Stimulated activated CD8-positive, alpha-beta memory T cell treated with anti-CD3 and anti-CD28 coated beads, Interleukin-2, amount 100 ng/mL, for 48 hours (primary cell): ENCODE measurements at regions not wholly inside any gene's neighbourhood (a gene's known extent, or its start where the extent isn't known, plus 50 kb on each side); places are given as distances from the start of the nearest gene placed in this dataset.
"Not testable (repeated sequence)": the region's sequence is repeated elsewhere in the genome, so short reads cannot be mapped to it uniquely, and the experiment has no call there.

ENCODE experiments used
- DNase-seq, 2 donors: peaks; one replicate each; pipeline ENCODE4 v3.0.0-alpha.2; 2020; ENCODE audit warnings: low read depth in 2 of 2

GRCh38 chr7:67619175-67619574 is 622.5 kb downstream of the TYW1 start:
- no peak for DNase-seq

- DNase-seq = no peak
Measured at GRCh38 chr7:67620216-67620933, 623.7 kb downstream of the TYW1 start.

GRCh38 chr7:67621704-67622103 is 625.1 kb downstream of the TYW1 start:
- no peak for DNase-seq

- peak in 1 of 2 donors; percentile 16 for DNase-seq
Measured at GRCh38 chr7:67625257-67625737, 628.7 kb downstream of the TYW1 start.

GRCh38 chr7:67631476-67631875 is 634.8 kb downstream of the TYW1 start:
- DNase-seq = no peak

GRCh38 chr7:67635271-67635670 is 638.6 kb downstream of the TYW1 start:
- no peak for DNase-seq

- DNase-seq = no peak
Measured at GRCh38 chr7:67636348-67637022, 639.9 kb downstream of the TYW1 start.

GRCh38 chr7:67637023-67637358 is 640.4 kb downstream of the TYW1 start:
- no peak for DNase-seq

GRCh38 chr7:67642542-67642941 is 645.9 kb downstream of the TYW1 start:
- not testable (repeated sequence) for DNase-seq

GRCh38 chr7:67644151-67644550 is 647.5 kb downstream of the TYW1 start:
- no peak for DNase-seq

GRCh38 chr7:67652937-67653336 is 656.3 kb downstream of the TYW1 start:
- DNase-seq = no peak

- no peak for DNase-seq
Measured at GRCh38 chr7:67653856-67654454, 657.3 kb downstream of the TYW1 start.

GRCh38 chr7:67654642-67655041 is 658.0 kb downstream of the TYW1 start:
- DNase-seq = no peak

GRCh38 chr7:67655168-67655567 is 658.5 kb downstream of the TYW1 start:
- DNase-seq = no peak

GRCh38 chr7:67659091-67659490 is 662.5 kb downstream of the TYW1 start:
- DNase-seq = no peak

GRCh38 chr7:67662804-67663203 is 666.2 kb downstream of the TYW1 start:
- DNase-seq = no peak

GRCh38 chr7:67663644-67664043 is 667.0 kb downstream of the TYW1 start:
- no peak for DNase-seq

- DNase-seq = not testable (repeated sequence)
Measured at GRCh38 chr7:67666359-67666758, 669.7 kb downstream of the TYW1 start.

- DNase-seq = no peak
Measured at GRCh38 chr7:67671006-67671548, 674.4 kb downstream of the TYW1 start.

GRCh38 chr7:67673861-67674260 is 677.2 kb downstream of the TYW1 start:
- DNase-seq = no peak

GRCh38 chr7:67674862-67675261 is 678.2 kb downstream of the TYW1 start:
- not testable (repeated sequence) for DNase-seq

GRCh38 chr7:67675971-67676370 is 679.3 kb downstream of the TYW1 start:
- no peak for DNase-seq

- no peak for DNase-seq
Measured at GRCh38 chr7:67678419-67678818, 681.8 kb downstream of the TYW1 start.
